DND-41 (cell line): ENCODE measurements at regions not wholly inside any gene's neighbourhood (a gene's known extent, or its start where the extent isn't known, plus 50 kb on each side); places are given as distances from the start of the nearest gene placed in this dataset.

Source experiments
- CTCF ChIP-seq: IDR thresholded peaks from 2 replicates; pipeline ENCODE4 v1.5.1; 2012; ENCODE audit warnings: borderline replicate concordance, low read length, moderate library complexity, mild to moderate bottlenecking; ENCODE audit not compliant: poor library complexity, severe bottlenecking; ENCODE audit errors: extremely low read depth
- EZH2 ChIP-seq: IDR thresholded peaks from 3 replicates; pipeline ENCODE4 v1.6.1; 2012; ENCODE audit warnings: borderline replicate concordance, low read depth, mild to moderate bottlenecking, moderate library complexity, low read length, inconsistent platforms; ENCODE audit not compliant: severe bottlenecking

DNA sequence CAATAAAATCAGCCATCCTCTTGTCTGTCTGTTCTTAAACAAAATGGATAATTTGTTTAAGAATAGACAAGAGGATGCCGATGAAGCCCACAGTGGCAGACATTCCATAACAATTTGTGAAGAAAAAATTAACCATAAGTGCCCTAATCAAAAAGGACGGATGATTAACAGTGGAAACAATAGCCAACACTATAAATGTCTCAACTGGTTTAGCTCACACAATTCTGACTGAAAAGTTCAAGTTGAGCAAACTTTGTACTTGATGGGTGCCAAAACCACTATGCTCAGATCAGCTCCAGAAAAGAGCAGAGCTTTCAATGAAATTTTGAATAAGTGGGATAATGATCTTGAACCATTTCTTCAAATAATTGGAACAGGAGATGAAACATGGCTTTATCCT is 202.2 kb upstream of the OR4E1 start:
- TF ChIP-seq CTCF (no peak), EZH2 (no peak)
